Neuronal stem cell (in vitro differentiated cells): ENCODE measurements at regions not wholly inside any gene's neighbourhood (a gene's known extent, or its start where the extent isn't known, plus 50 kb on each side); places are given as distances from the start of the nearest gene placed in this dataset.

Source experiments
- DNase-seq: peaks from one replicate; pipeline ENCODE4 v3.0.0-alpha.2; 2013; ENCODE audit warnings: low spot score
- H2AFZ ChIP-seq: one replicate; pipeline ENCODE4 v1.6.1; 2013; ENCODE audit warnings: mild to moderate bottlenecking, low read length, inconsistent platforms
- H2AK5ac ChIP-seq: 2 replicates; pipeline ENCODE4 v1.6.1; 2013; ENCODE audit warnings: low read depth, mild to moderate bottlenecking, inconsistent platforms, low read length, moderate library complexity, mixed read lengths
- H2BK120ac ChIP-seq: 2 replicates; pipeline ENCODE4 v1.6.1; 2013; ENCODE audit warnings: low read depth, mild to moderate bottlenecking, inconsistent platforms, low read length, moderate library complexity, mixed read lengths
- H2BK12ac ChIP-seq: one replicate; pipeline ENCODE4 v1.6.1; 2013; ENCODE audit warnings: low read length, inconsistent platforms
- H2BK15ac ChIP-seq: 2 replicates; pipeline ENCODE4 v1.6.1; 2013; ENCODE audit warnings: mild to moderate bottlenecking, low read length, inconsistent platforms, mixed read lengths
- H2BK5ac ChIP-seq: one replicate; pipeline ENCODE4 v1.6.1; 2013; ENCODE audit warnings: inconsistent platforms, mild to moderate bottlenecking, low read length, moderate library complexity
- H3K14ac ChIP-seq: one replicate; pipeline ENCODE4 v1.6.1; 2013; ENCODE audit warnings: low read length, inconsistent platforms
- H3K18ac ChIP-seq: 2 replicates; pipeline ENCODE4 v1.6.1; 2013; ENCODE audit warnings: low read length, inconsistent platforms
- H3K23ac ChIP-seq: 2 replicates; pipeline ENCODE4 v1.6.1; 2013; ENCODE audit warnings: low read depth, mild to moderate bottlenecking, mixed read lengths, low read length, inconsistent platforms; ENCODE audit not compliant: poor library complexity
- H3K27ac ChIP-seq: replicated peaks from 3 replicates; pipeline ENCODE4 v1.5.1; 2013; ENCODE audit warnings: low read length, inconsistent platforms
- H3K27me3 ChIP-seq, 3 experiments: 2 replicates each; pipeline ENCODE4 v1.6.1; 2013; ENCODE audit warnings: low read length in 3 of 3, mild to moderate bottlenecking in 2 of 3, inconsistent platforms in 1 of 3, low read depth in 1 of 3, mixed read lengths in 1 of 3, moderate library complexity in 1 of 3; ENCODE audit not compliant: control insufficient read depth in 3 of 3, insufficient read depth in 3 of 3
- H3K36me3 ChIP-seq, 2 donors: replicated peaks in 1 of 2; 2 replicates each; pipeline ENCODE4 v1.6.1; 2013; ENCODE audit warnings: low read length in 2 of 2; ENCODE audit not compliant: control insufficient read depth in 2 of 2, insufficient read depth in 2 of 2
- H3K4ac ChIP-seq: 2 replicates; pipeline ENCODE4 v1.6.1; 2013; ENCODE audit warnings: inconsistent platforms, mild to moderate bottlenecking, low read length, moderate library complexity
- H3K4me1 ChIP-seq, 2 donors: 1 replicate in 1 of 2; 2 replicates in 1 of 2; pipeline ENCODE4 v1.6.1; 2013; ENCODE audit warnings: low read length in 2 of 2, low read depth in 1 of 2; ENCODE audit not compliant: control insufficient read depth in 2 of 2, insufficient read depth in 1 of 2
- H3K4me2 ChIP-seq: one replicate; pipeline ENCODE4 v1.6.1; 2013; ENCODE audit warnings: mild to moderate bottlenecking, low read length, inconsistent platforms; ENCODE audit not compliant: insufficient read depth, poor library complexity, severe bottlenecking
- H3K4me3 ChIP-seq, 2 donors: 2 replicates each; pipeline ENCODE4 v1.5.1; 2013; ENCODE audit warnings: low read length in 2 of 2, mild to moderate bottlenecking in 2 of 2, inconsistent platforms in 1 of 2, moderate library complexity in 1 of 2
- H3K79me1 ChIP-seq: one replicate; pipeline ENCODE4 v1.6.1; 2013; ENCODE audit warnings: low read depth, mild to moderate bottlenecking, inconsistent platforms, low read length, moderate library complexity
- H3K9ac ChIP-seq: one replicate; pipeline ENCODE4 v1.6.1; 2013; ENCODE audit warnings: mild to moderate bottlenecking, low read depth, low read length, inconsistent platforms; ENCODE audit not compliant: poor library complexity
- H3K9me3 ChIP-seq, 2 donors: replicated peaks in 1 of 2; 2 replicates each; pipeline versions ENCODE3 to v1.6.1; 2013; ENCODE audit warnings: low read length in 2 of 2, mild to moderate bottlenecking in 2 of 2, inconsistent platforms in 1 of 2, low read depth in 1 of 2, mixed read lengths in 1 of 2, moderate library complexity in 1 of 2; ENCODE audit not compliant: control insufficient read depth in 2 of 2, insufficient read depth in 1 of 2
- H4K8ac ChIP-seq: one replicate; pipeline ENCODE4 v1.6.1; 2013; ENCODE audit warnings: low read depth, mild to moderate bottlenecking, inconsistent platforms, low read length, moderate library complexity
- H4K91ac ChIP-seq: one replicate; pipeline ENCODE4 v1.6.1; 2013; ENCODE audit warnings: low read length, low read depth, mild to moderate bottlenecking, inconsistent platforms; ENCODE audit not compliant: poor library complexity
- WGBS, 2 donors: extraction: QIAGEN DNeasy Blood & Tissue Kit; methylation state at CpG; one replicate each; pipeline ENCODE4 v1.1.7; 2013; ENCODE audit warnings: missing lambda C conversion rate in 2 of 2, mixed read lengths in 1 of 2; ENCODE audit not compliant: insufficient read length in 2 of 2, insufficient replicate concordance in 1 of 2; ENCODE audit errors: extremely low coverage in 2 of 2; 5-methylcytosine and 5-hydroxymethylcytosine counted together

DNA sequence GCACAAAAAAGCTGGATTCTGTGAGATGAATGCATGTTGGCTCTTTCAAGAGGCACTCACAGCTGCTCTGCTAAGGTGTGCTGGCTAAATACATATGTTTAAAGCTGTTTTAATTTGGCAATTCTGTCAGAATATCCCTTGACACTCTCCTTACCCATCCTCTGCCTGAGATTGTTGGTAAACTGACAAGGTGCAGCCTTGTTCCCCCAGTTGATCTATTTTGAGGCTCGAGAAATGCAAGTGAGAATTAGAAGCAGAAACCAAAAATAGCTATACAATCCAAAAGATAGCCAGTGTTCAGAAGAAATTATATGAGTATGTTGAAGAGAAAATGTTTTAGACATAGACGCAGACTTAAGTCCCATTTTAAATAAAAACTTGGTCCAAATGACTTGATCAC lies 971.7 kb upstream of the GYPC start:
- no CpG with 5 or more reads among the region's 2 CpGs for WGBS, 2 donors
- Histone ChIP-seq H3K36me3 (no peaks in the 10 kb centered on the region), H3K23ac (no peak overlapping the region)

DNA sequence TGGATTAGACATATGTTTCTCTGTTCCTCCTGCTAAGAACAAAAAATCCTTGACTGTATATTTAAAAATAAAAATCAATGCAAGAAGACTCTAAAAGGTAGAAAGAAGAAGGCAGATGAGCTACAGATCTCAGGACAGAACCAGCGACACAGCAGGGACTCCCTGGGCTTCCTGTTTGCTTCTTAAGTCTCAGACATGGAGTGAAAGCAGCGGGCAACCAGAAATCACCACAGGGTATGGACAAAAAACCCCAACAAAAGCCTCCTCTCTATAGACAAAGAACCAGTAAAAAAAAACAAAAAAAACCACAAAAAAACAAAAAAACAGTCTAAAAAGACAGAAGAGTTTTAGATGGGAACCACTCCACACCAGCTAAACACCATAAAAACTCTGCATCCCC lies 971.0 kb upstream of the GYPC start:
- Histone ChIP-seq H3K23ac (no peak overlapping the region), H3K4me2 (no peak overlapping the region), H3K27me3 (no peaks in the 10 kb centered on the region), H2BK12ac (no peak overlapping the region), H2AFZ (no peak overlapping the region), H2BK5ac (no peak overlapping the region), H3K18ac (no peak overlapping the region), H3K9ac (no peak overlapping the region), H4K91ac (no peak overlapping the region), H2AK5ac (no peak overlapping the region), H3K79me1 (no peaks in the 10 kb centered on the region), H3K9me3 (no peaks in the 10 kb centered on the region), H2BK120ac (no peak overlapping the region), H2BK15ac (no peak overlapping the region), H3K27ac (no peak overlapping the region), H3K4me3 (no peak overlapping the region), H3K14ac (no peak overlapping the region), H3K4ac (no peak overlapping the region), H3K4me1 (no peaks in the 10 kb centered on the region), H3K36me3 (no peaks in the 10 kb centered on the region), H4K8ac (no peak overlapping the region)
- no CpG with 5 or more reads among the region's 2 CpGs for WGBS, 2 donors
- no peak for DNase-seq

More for the DNA sequence above, 971.7 kb upstream of the GYPC start:
- no peak overlapping the region for H2BK120ac ChIP-seq
- no peaks in the 10 kb centered on the region for H3K27me3 ChIP-seq
- no peak overlapping the region for H3K18ac ChIP-seq
- DNase-seq: no peak
- H4K91ac ChIP-seq: no peak overlapping the region
- H2BK15ac ChIP-seq: no peak overlapping the region
- no peak overlapping the region for H3K4ac ChIP-seq
- no peak overlapping the region for H2AK5ac ChIP-seq
- no peak overlapping the region for H4K8ac ChIP-seq
- no peak overlapping the region for H2AFZ ChIP-seq
- no peaks in the 10 kb centered on the region for H3K4me1 ChIP-seq
- H3K4me3 ChIP-seq: no peak overlapping the region
- H3K4me2 ChIP-seq: no peak overlapping the region
- H3K79me1 ChIP-seq: no peaks in the 10 kb centered on the region
- H3K9ac ChIP-seq: no peak overlapping the region
- H2BK12ac ChIP-seq: no peak overlapping the region
- H2BK5ac ChIP-seq: no peak overlapping the region
- no peak overlapping the region for H3K27ac ChIP-seq
- no peak overlapping the region for H3K14ac ChIP-seq
- no peaks in the 10 kb centered on the region for H3K9me3 ChIP-seq

DNA sequence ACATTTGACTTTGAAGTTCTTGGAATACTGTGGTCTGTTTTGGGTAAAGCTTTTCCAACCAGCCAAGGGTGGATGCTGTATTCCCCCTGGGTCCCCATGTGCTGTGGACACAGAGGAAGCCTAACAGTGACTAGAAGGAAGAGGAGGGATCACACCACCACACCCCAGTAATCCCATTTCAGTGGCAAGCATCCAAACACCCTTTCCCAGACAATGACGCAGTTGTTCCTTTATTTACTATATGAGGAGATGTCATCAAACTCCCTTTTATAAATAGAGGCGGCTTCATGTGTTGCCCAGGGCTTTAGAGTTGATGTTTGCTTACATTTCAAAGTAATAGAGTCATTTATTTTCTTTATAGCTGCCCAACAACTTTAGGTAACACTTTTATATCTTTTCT lies 959.4 kb upstream of the GYPC start:
- H3K27ac ChIP-seq: no peak overlapping the region

DNA sequence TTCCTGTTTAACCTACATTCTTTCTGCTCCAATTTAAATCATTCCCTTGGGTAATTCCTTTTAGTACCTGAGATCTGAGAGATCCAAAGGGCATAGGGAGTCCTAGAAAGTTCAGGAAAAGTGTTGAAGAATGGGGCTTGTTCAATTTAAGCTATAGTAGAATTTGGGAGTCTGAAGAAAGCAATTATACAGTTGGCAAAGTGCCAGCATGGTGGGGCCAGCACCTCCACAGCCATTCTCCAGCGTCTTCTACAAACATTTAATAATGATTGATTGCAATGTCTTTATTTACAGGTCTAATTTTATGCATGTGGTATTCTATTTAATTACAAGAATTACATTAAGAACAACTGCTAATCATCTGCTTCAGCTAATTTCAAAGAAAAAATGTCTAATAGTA lies 957.7 kb upstream of the GYPC start:
- Histone ChIP-seq H4K8ac (no peak overlapping the region), H3K4ac (no peak overlapping the region), H2BK5ac (no peak overlapping the region), H2BK12ac (no peak overlapping the region), H3K36me3 (no peaks in the 10 kb centered on the region), H3K14ac (no peak overlapping the region), H2BK15ac (no peak overlapping the region), H3K9me3 (no peaks in the 10 kb centered on the region), H3K27ac (no peak overlapping the region), H3K4me2 (no peak overlapping the region), H3K79me1 (no peaks in the 10 kb centered on the region), H3K9ac (no peak overlapping the region), H3K4me3 (no peak overlapping the region), H3K27me3 (no peaks in the 10 kb centered on the region), H2AK5ac (no peak overlapping the region), H2BK120ac (no peak overlapping the region), H4K91ac (no peak overlapping the region), H3K18ac (no peak overlapping the region), H2AFZ (no peak overlapping the region), H3K23ac (no peak overlapping the region), H3K4me1 (no peaks in the 10 kb centered on the region)
- no peak for DNase-seq
- no CpG with 5 or more reads among the region's 1 CpG for WGBS, 2 donors

More for the DNA sequence above, 959.4 kb upstream of the GYPC start:
- H3K23ac ChIP-seq: no peak overlapping the region
- WGBS, 2 donors: no CpG with 5 or more reads among the region's 2 CpGs
- no peaks in the 10 kb centered on the region for H3K4me1 ChIP-seq
- H2BK5ac ChIP-seq: no peak overlapping the region
- H3K14ac ChIP-seq: no peak overlapping the region
- no peak overlapping the region for H2BK15ac ChIP-seq
- no peak overlapping the region for H2AK5ac ChIP-seq
- no peaks in the 10 kb centered on the region for H3K27me3 ChIP-seq
- H3K9me3 ChIP-seq: no peaks in the 10 kb centered on the region
- H2BK120ac ChIP-seq: no peak overlapping the region
- no peak overlapping the region for H3K9ac ChIP-seq
- no peak overlapping the region for H2BK12ac ChIP-seq
- no peaks in the 10 kb centered on the region for H3K36me3 ChIP-seq
- H3K18ac ChIP-seq: no peak overlapping the region
- no peak overlapping the region for H4K91ac ChIP-seq
- H3K4me2 ChIP-seq: no peak overlapping the region
- no peak overlapping the region for H4K8ac ChIP-seq
- no peak overlapping the region for H2AFZ ChIP-seq
- no peak overlapping the region for H3K4ac ChIP-seq
- no peak overlapping the region for H3K4me3 ChIP-seq
- no peaks in the 10 kb centered on the region for H3K79me1 ChIP-seq
- DNase-seq: no peak
